Thyroid gland (tissue), 4 donors: ENCODE measurements at regions not wholly inside any gene's neighbourhood (a gene's known extent, or its start where the extent isn't known, plus 50 kb on each side); places are given as distances from the start of the nearest gene placed in this dataset.

Experiments used
- CTCF ChIP-seq, 6 experiments: fragments of 200-600 bp in 3 of 6; fragments of 450-650 bp in 3 of 6; sonication (generic) in 3 of 6; IDR thresholded peaks; one replicate each; pipeline ENCODE4 v1.5.1; 2016 to 2019; ENCODE audit warnings: antibody characterized with exemption in 6 of 6, mild to moderate bottlenecking in 2 of 6, inconsistent platforms in 1 of 6, moderate library complexity in 1 of 6
- POLR2A ChIP-seq, 2 donors: fragments of 450-650 bp; IDR thresholded peaks; one replicate each; pipeline ENCODE4 v1.6.1; 2017; ENCODE audit warnings: antibody characterized with exemption in 2 of 2, mild to moderate bottlenecking in 2 of 2, moderate library complexity in 1 of 2

DNA sequence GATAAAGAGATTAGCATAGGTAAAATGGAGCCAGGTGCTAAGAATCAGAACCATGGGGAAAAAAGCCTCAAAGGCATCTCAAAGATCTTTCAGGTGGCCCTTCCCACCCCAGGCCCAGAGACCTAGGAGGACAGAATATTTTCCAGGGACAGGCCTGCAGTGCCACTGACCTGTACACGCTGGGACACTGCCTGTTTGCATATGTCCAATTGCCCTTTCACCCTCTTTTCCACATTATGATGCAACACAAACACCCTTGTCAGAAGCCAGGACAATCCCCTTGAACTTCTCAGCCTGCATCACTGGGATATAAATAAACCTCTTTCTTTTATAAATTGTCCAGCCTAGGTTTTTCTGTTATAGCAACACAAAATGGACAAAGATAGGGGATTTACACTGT is 419.1 kb downstream of the TRIB2 start:
- TF ChIP-seq POLR2A (IDR thresholded peaks at IDR 0.05) (no peak), CTCF (IDR thresholded peaks at IDR 0.05) (no peak)
